Fibroblast of lung (primary cell): ENCODE measurements at regions not wholly inside any gene's neighbourhood (a gene's known extent, or its start where the extent isn't known, plus 50 kb on each side); places are given as distances from the start of the nearest gene placed in this dataset.

Experiments
- CTCF ChIP-seq, 2 donors: IDR thresholded peaks in 1 of 2; conservative IDR thresholded peaks in 1 of 2; 1 replicate in 1 of 2; 2 replicates in 1 of 2; pipeline ENCODE4 v1.5.1; 2011 to 2012; ENCODE audit warnings: low read length in 2 of 2, control low read depth in 1 of 2, inconsistent platforms in 1 of 2, low read depth in 1 of 2, mild to moderate bottlenecking in 1 of 2
- EZH2 ChIP-seq: IDR thresholded peaks from 2 replicates; pipeline ENCODE4 v1.5.1; 2012; ENCODE audit warnings: low read length, control low read depth, mild to moderate bottlenecking; ENCODE audit errors: missing control alignments

GRCh38 chr4:56755901-56756300, 65.6 kb downstream of the SPINK2 start:
- TF ChIP-seq CTCF (conservative IDR thresholded peaks at IDR 0.05 in 1 of 2, IDR thresholded peaks at IDR 0.05 in 1 of 2; ENCODE audit: low read depth in 1 of 2, low read length in 2 of 2) (no peak), EZH2 (no peak)
